GM18870 (cell line): ENCODE measurements at regions not wholly inside any gene's neighbourhood (a gene's known extent, or its start where the extent isn't known, plus 50 kb on each side); places are given as distances from the start of the nearest gene placed in this dataset.
"Not testable (repeated sequence)": the region's sequence is repeated elsewhere in the genome, so short reads cannot be mapped to it uniquely, and the experiment has no call there.

Experiments
- ATAC-seq: cut with Tn5 transposase; IDR thresholded peaks from one replicate; pipeline ENCODE4 v1.9.1; 2021; ENCODE audit warnings: moderate library complexity; ENCODE audit not compliant: unreplicated experiment

- no peak for ATAC-seq
Observed at GRCh38 chr3:180409170-180409569, 192.8 kb upstream of the TTC14 start.

DNA sequence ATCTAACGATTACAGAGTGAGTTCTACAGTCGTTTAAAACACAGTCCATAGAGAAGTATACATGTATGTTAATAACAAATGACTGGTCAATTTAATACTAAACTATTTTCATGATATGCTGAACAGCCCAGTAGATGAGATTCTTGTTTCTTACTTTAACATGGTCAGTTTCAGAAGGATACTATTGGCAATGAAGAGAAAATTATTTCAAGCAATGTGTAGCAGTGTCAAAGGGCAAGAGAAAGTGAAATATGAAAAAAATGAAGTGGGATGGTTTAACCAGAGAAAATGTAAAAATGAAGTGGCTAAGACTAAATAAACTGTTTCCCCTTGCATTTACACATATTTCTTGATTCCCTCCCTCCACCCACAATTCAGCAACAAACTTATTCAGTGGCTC is 192.1 kb upstream of the TTC14 start:
- peak; percentile 45 for ATAC-seq

DNA sequence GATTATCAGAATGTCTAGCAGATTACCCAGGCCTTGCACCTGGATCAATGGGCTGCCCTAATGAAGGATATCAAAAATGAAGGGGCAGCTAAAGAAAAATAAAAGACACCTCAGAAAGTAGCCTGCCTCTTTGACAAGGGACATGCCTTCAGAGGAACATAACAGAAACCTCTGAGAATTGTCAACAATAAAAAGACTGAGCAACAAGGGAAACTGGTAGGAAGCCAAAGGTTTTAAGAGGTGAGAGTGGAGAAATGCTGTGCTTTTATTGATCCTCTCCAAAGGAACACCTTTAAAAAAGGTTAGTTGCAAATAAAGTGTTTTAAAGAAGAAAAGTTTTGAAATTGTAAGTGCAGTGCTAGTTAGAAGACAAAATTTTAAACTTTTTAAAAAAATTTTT is 187.8 kb upstream of the TTC14 start:
- ATAC-seq, result no peak

- peak; percentile 52 for ATAC-seq
Observed at GRCh38 chr3:180416111-180416594, 185.8 kb upstream of the TTC14 start.

- no peak for ATAC-seq
Observed at GRCh38 chr3:180417241-180417640, 184.7 kb upstream of the TTC14 start.

DNA sequence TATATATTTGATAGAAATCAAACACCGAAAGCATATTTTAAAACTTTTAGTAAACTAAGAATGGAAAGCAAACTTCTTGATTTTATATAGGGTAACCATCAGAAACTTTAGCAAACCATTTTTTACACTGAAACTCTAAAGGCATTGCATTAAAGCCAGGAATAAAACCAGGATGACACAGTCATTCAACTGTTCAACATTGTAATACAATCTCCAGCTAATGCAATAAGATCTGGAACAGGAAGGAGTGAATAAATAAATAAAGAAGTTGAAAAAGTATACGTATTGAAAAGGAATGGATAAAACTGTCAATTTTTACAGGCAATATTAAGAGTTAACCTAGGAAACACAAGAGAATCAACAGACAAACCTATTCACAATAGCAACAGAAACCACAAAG is 181.9 kb upstream of the TTC14 start:
- ATAC-seq, result no peak

- ATAC-seq, result no peak
Observed at GRCh38 chr3:180420804-180421203, 181.2 kb upstream of the TTC14 start.

DNA sequence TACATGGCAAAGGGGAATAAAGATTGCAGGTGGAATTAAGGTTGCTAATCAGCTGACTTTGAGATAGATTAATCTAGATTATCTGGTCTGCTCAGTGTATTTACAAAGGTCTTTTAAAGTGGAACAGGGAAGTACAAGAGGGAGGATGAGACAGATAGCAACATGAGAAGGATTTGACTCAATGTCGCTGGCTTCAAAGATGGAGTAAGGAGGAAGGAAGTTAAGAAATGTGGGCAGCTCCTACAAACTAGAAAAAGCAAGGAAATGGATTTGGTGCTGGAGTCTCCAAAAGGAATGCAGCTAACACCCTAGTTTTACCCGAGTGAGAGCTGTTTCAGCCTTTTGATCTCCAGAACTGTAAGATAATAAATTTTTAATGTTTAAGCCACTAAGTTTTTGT is 180.7 kb upstream of the TTC14 start:
- ATAC-seq, result no peak

DNA sequence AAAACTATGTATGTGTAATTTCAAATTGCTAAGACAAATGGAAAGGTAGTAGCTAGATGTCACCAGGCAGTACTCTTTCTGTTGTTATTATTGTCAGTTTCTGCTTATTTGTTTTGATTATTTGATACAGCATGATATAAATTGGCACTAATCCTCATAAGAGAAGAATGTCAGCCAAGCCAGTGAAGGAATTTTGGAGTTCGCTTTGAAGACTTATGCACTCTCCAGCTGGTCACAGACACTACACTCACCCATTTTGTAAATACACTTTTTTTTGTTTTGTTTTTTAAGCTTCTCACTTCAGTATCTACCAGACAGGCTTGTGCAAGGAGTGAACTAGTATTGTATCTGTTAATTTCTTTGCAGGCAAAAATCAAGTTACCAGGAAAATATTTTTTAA is 180.2 kb upstream of the TTC14 start:
- no peak for ATAC-seq

GRCh38 chr3:180424305-180424704 is 177.7 kb upstream of the TTC14 start:
- ATAC-seq, result not testable (repeated sequence)

DNA sequence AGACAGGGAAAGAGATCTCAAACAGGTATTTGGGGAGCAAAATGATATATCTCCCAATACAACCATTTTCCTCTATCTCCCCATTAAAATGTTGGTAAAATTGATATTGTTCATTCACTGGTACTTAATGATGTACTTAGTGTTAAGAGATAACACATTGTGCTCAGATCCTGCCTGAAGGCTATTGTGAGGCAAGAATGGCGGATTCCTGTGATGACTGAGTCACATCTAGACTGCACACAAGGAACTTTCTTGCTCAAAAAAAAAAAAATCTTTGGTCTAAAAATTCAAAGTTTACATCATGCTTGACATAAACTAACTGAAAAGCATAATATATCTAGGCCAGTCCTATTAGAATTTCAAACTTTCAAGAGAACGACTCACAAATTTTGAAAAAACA is 171.1 kb upstream of the TTC14 start:
- no peak for ATAC-seq

GRCh38 chr3:180433152-180433551 is 168.8 kb upstream of the TTC14 start:
- ATAC-seq, result no peak

- ATAC-seq, result no peak
Observed at GRCh38 chr3:180447136-180447535, 154.8 kb upstream of the TTC14 start.

DNA sequence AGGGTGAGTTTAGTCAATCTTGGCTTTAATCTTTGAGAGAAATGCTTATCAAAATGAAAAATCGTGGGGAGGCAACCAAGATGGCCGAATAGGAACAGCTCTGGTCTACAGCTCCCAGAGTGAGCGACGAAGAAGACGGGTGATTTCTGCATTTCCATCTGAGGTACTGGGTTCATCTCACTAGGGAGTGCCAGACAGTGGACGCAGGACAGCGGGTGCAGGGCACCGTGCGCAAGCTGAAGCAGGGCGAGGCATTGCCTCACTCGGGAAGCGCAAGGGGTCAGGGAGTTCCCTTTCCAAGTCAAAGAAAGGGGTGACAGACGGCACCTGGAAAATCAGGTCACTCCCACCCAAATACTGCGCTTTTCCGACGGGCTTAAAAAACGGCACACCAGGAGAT is 153.6 kb upstream of the TTC14 start:
- ATAC-seq, result not testable (repeated sequence)

DNA sequence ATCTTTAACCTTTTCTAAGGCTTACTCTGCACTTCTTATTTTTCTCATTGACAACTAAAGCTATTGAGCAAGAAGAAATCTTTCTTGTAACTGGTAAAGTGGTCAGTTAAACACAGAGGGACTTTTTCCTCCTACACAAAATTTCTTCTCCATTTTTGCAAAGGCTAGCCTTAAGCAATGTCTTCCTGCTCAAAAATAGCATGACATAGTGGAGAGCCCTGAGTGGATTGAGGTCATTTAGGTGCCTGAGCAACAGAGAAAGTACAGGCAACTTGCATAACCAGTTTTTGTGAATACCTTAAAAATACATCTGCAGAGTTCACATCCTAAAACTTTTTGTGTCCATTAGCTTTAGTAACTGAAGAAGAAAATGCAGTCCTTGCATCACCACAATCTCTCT is 144.7 kb upstream of the TTC14 start:
- ATAC-seq, result no peak

GRCh38 chr3:180466401-180467011 is 135.5 kb upstream of the TTC14 start:
- ATAC-seq, result no peak

DNA sequence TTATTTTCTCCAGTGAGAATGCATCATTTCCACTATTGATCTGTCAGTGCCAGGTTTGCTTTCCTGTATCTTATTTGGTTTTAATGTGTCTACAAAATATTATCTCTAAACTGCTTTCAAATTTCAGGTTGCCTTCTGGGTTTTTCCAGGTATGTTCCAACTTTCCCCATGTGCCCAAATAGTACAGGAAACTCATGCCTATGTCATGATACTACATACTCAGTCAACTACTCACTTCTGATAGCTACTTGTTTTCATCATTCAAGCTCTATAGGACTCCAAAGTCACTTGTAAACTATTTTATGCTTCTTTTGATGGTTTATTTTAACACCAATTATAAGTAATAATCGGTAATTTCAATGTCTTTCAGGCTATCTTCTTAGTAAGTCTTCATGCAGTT is 134.8 kb upstream of the TTC14 start:
- no peak for ATAC-seq

GRCh38 chr3:180469149-180469548 is 132.8 kb upstream of the TTC14 start:
- no peak for ATAC-seq

DNA sequence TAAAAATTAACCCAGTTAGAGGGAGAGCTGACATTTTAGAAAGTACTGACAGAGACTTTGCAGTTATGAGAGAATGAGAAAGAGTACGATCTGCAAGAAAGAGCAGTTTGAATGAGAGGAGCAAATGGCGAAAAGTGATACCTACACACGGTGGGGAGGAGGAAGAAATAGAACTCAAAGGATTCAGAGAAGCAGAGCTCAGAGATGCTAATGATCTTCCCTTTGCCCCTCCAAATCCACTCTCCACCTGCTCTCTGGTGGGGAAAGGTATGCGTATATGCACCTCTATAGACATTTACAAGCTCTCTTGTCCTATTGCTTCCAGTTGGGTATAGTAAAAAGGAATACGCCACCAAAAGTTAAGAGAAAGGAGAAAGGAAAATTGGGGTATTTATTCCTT is 123.3 kb upstream of the TTC14 start:
- no peak for ATAC-seq

GRCh38 chr3:180492047-180492446 is 109.9 kb upstream of the TTC14 start:
- no peak for ATAC-seq

GRCh38 chr3:180496995-180497394 is 105.0 kb upstream of the TTC14 start:
- no peak for ATAC-seq

GRCh38 chr3:180516368-180516767 is 85.6 kb upstream of the TTC14 start:
- ATAC-seq, result no peak

DNA sequence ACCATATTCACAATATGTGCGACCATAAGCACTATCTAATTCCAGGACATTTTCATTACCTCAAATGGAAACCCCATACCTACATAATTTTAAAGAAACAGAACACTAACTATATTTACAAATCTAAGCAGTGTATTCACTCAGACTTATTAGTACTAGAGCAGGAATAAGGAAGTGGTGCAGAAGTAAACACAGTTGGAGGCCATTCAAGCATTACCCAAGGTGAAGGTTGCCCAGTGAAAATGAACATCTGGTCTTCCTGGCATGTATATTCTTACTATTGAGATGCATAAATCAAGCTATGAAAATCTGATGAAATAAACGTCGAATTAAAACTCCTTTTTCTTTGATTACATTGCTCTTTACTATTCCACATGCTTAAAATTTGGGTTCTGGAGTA is 78.9 kb upstream of the TTC14 start:
- ATAC-seq, result no peak
